ENCODE measurements at regions not wholly inside any gene's neighbourhood (a gene's known extent, or its start where the extent isn't known, plus 50 kb on each side); places are given as distances from the start of the nearest gene placed in this dataset.

- no peak overlapping the region for H3T11ph ChIP-seq (ENCODE audit: low read length)
- Mint-ChIP-seq H3K36me3 (ENCODE audit: insufficient read depth in 1 of 3, low read depth in 3 of 3) (no peaks in the 10 kb centered on the region), H3K9me3 (no peaks in the 10 kb centered on the region), H3K27ac (no peak overlapping the region; a peak in 1 of 7 replicates), H3K27me3 (ENCODE audit: low read depth) (no peaks in the 10 kb centered on the region; the same call in 1 of the 2 replicates), H3K4me1 (peaks cover 8 to 16% of the 10 kb centered on the region in 2 experiments; a peak in 3 of 4 replicates), H3K4me3 (no peak overlapping the region)
- no peak overlapping the region for H4K8ac ChIP-seq (replicated peaks; ENCODE audit: insufficient read length, low read depth, low read length)
- H3K4me2 ChIP-seq (ENCODE audit: insufficient read depth, insufficient read length, low read length) = no peak overlapping the region
- H2AK5ac ChIP-seq (ENCODE audit: insufficient read length, low read length) = no peak overlapping the region
- no peak overlapping the region for H2BK12ac ChIP-seq (ENCODE audit: insufficient read length, low read depth, low read length)
- no peak overlapping the region for H3K18ac ChIP-seq (ENCODE audit: insufficient read length, low read depth, low read length)
- no peak overlapping the region for H2AFZ ChIP-seq (ENCODE audit: low read length)
- DNase-seq = no peak
- no peak overlapping the region for H3K9ac ChIP-seq (ENCODE audit: extremely low read depth, insufficient read length, low read length)
- H2BK20ac ChIP-seq (ENCODE audit: low read depth, low read length, poor library complexity, severe bottlenecking) = no peak overlapping the region
- H2BK120ac ChIP-seq (ENCODE audit: low read depth, low read length, poor library complexity, severe bottlenecking) = no peak overlapping the region
- H3K23ac ChIP-seq (ENCODE audit: insufficient read length, low read depth, low read length) = no peak overlapping the region
- no peak overlapping the region for H2BK15ac ChIP-seq (ENCODE audit: low read depth, low read length)
- no peaks in the 10 kb centered on the region for H3K9me3 ChIP-seq (ENCODE audit: control insufficient read depth, low read depth, low read length)
- H3K23me2 ChIP-seq (ENCODE audit: insufficient read length, low read depth, low read length, poor library complexity, severe bottlenecking) = no peaks in the 10 kb centered on the region
- no peak overlapping the region for H3K4ac ChIP-seq (ENCODE audit: low read depth, low read length)
- H3K79me2 ChIP-seq (ENCODE audit: insufficient read depth, low read length) = no peaks in the 10 kb centered on the region
- H3K14ac ChIP-seq (ENCODE audit: insufficient read depth, low read length) = no peak overlapping the region
- WGBS (ENCODE audit: extremely low coverage, insufficient read length, low lambda C conversion rate) = no CpG with 5 or more reads among the region's 3 CpGs
- H3K56ac ChIP-seq (ENCODE audit: insufficient read length, low read depth, low read length) = no peak overlapping the region
- H2BK5ac ChIP-seq (ENCODE audit: insufficient read length, low read length) = no peak overlapping the region
- H3K79me1 ChIP-seq (ENCODE audit: insufficient read depth, low read depth, low read length, poor library complexity, severe bottlenecking) = no peaks in the 10 kb centered on the region
- TF ChIP-seq CTCF (conservative IDR thresholded peaks at IDR 0.05) = no peak
- H3K27me3 ChIP-seq (ENCODE audit: insufficient read depth, low read length) = no peaks in the 10 kb centered on the region
- H4K91ac ChIP-seq (ENCODE audit: insufficient read length, low read depth, low read length) = no peak overlapping the region
- no peak overlapping the region for H4K5ac ChIP-seq (ENCODE audit: insufficient read length, low read depth, low read length)
- no peak overlapping the region for H3K27ac ChIP-seq (ENCODE audit: insufficient read length, low read depth, low read length)
- peaks cover 3% of the 10 kb centered on the region; the same call in 1 of the 2 replicates for H3K4me1 ChIP-seq (ENCODE audit: insufficient read depth, low read length)
- no peaks in the 10 kb centered on the region for H4K20me1 ChIP-seq (ENCODE audit: control insufficient read depth, insufficient read depth, insufficient read length)
Measured at GRCh38 chr2:224208007-224208406, 168.9 kb upstream of the SERPINE2 start.

All from H9 (cell line).